ELR (cell line): ENCODE measurements at regions not wholly inside any gene's neighbourhood (a gene's known extent, or its start where the extent isn't known, plus 50 kb on each side); places are given as distances from the start of the nearest gene placed in this dataset.

Experiments
- DNase-seq: peaks from one replicate; pipeline ENCODE4 v3.0.0-alpha.2; 2015; ENCODE audit warnings: low read depth

DNA sequence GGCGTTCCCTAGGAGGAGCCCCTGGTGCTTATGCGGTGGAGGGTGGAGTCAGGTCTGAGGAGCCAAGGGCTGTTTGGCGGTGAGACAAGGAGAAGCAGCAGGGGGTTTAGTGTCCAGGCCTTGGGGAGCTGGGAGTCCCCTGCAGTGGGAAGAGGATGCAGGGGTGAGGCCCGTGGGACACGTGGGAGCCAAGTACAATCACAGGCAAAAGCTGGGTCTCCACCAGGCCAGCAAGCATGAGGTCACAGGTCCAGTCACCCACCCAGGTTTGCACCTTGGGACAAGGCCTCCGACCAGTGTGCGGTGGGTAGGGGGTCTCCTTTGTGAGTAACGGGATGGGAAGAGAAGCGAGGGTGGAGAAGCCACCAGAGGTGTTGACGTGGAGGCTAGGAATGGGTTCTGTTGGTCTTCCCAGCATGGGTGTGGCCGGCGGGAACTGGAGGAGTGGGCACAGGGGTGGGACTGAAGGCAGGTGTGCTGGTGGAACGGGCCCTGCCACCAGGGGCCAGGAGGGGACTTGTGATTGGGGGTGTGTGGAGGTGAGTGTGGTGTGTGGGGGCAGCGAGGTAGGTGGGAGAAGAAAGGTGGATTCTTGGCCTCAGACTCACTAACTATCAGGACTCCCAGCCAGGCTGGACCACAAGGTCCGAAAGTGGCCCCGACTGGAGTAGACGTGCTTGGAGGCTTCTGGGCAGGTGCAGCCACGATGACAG, 953.6 kb downstream of the TBC1D22A start:
- DNase-seq = no peak

GRCh38 chr22:47713941-47714340, 951.5 kb downstream of the TBC1D22A start:
- no peak for DNase-seq

- no peak for DNase-seq
Measured at GRCh38 chr22:47710135-47710534, 947.7 kb downstream of the TBC1D22A start.

GRCh38 chr22:47705350-47705749, 942.9 kb downstream of the TBC1D22A start:
- no peak for DNase-seq

DNA sequence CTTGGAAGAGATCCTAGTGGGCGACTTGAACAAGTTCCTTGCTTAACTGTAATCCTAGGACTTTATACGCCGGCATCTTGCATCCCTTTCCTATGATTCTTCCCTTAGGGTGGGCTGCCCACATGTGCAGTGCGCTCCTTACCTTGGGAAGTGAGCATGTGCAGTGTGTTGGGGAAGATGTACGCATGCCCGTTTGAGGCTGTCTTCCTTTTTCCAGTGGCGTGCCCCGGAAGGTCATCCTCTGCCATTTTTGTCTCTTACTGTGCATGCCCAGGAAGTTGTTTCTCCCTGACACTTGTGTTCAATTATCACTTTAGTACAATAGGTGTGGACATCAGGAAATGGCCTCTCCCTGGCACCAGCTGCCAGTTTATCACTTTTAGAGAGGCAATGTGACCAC, 936.5 kb downstream of the TBC1D22A start:
- DNase-seq = no peak

DNA sequence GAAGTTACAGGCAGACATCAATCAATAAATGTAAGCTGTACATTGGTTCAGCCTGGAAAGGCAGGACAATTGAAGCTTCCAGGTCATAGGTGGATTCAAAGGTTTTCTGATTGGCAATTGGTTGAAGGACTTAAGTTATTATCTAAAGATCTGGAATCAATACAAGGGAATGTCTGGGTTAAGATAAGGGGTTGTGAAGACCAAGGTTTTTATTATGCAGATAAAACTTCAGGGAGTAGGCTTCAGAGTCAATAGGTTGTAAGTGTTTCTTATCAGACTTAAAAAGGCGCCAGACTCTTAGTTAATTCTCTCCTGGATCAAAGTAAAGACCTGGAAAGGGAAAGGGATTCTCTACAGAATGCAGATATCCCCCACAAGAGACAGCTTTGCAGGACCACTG, 935.4 kb downstream of the TBC1D22A start:
- no peak for DNase-seq

DNA sequence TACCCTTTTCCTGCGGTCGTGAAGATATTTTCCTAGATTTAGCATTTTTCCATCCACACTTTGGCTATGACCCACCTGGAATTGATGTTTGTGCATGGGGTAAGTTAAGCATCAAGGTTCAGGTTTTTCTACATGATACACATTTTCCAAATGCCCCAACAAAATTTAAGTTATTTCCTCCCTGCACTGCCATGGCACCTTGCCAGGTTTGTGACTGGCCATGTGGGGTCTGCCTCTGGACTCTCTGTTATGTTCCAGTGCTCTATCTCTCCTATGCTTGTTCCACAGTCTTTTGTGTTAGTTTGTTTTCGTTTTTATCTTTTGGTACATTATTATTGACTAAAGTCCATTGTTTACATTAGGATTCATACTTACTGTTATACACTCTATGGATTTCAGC, 934.3 kb downstream of the TBC1D22A start:
- DNase-seq = no peak

GRCh38 chr22:47695176-47695575, 932.7 kb downstream of the TBC1D22A start:
- DNase-seq = no peak

GRCh38 chr22:47694536-47695130, 932.2 kb downstream of the TBC1D22A start:
- DNase-seq = no peak

GRCh38 chr22:47693606-47694005, 931.2 kb downstream of the TBC1D22A start:
- no peak for DNase-seq

GRCh38 chr22:47692811-47693210, 930.4 kb downstream of the TBC1D22A start:
- no peak for DNase-seq

DNA sequence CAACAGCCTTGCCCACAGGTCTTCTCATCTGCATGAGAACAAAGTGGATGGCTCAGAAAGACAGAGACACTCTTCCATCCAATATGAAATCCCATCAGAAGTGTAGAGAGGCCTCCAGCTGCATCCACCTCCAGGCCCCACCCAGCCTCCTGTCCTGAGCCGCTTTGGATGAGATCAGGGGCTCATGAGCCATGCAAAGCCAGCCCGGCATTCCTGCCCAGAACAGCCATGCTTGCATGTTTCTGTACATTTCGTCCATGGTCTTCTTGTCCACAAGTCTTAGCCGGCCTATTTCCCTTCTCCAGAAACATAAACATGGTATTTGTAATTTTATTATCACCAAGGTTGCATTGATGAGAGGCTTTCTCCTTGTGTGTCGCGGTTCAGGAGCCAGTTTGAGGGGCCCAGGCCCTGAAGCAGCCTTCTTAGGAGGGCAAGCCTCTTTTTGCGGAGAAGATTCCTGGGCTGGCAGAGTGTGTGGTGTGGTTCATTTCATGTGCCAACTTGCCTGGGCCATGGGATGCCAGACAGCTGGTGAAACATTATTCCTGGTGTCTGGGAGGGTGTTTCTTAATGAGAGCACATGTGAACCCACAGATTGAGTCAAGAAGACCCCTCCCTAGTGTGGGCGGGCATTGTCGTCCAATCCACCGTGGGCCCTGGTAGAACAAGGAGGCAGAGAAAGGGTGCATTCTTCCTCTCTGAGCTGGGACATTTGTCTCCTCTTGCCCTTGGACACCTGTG, 928.9 kb downstream of the TBC1D22A start:
- no peak for DNase-seq

GRCh38 chr22:47690586-47690985, 928.1 kb downstream of the TBC1D22A start:
- no peak for DNase-seq

DNA sequence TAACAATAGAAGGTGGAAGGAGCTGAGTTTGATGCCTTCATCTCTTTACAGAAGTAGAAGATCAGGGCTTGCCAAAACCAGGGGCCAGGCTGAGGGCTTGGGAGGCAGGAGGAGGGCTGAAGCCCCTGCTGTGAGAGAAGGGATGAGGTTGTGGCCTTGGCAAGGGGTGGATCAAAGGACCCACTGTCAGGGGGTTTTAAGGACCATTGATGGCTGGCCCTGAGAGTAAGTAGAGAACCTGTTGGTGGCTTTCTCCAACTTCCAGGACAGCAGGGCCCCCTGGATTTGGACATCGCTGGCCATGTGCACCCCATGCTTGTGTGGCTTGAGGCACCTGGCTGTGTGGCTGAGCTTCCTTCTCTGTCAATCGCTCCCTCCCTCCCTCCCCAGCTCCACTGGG, 927.7 kb downstream of the TBC1D22A start:
- no peak for DNase-seq

DNA sequence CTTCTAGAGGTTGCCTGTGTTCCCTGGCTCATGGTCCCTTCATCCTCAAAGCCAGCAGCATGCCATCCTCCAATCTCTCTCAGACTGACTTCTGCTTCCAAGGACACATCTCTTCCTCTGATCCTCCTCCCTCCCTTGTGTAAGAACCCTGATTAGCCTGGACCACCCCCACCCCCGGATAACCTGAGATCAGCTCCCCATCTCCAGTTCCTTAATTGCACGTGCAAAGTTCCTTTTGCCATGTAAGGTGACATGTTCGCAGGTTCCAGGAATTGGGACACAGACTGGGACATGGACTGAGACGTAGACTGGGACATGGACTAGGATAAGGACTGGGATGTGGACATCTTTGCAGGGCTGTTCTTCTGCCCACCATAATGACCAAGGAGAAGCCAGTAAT, 925.3 kb downstream of the TBC1D22A start:
- DNase-seq = no peak

DNA sequence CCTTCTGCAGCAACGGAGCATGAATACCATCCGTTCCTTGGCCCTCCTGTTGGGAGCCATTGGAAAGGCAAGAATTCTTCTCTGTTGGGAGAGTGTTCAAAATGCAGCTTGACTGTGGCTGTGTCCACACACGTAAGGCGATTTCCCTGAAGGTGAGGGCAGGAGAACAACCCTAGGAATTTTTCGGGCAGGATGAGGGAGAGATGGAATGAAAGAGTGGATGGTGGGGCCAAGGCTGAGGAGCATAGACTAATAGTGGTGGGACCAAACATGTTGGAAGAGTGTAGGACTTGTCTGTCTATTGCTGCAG, 924.9 kb downstream of the TBC1D22A start:
- no peak for DNase-seq

- no peak for DNase-seq
Measured at GRCh38 chr22:47686594-47687345, 924.3 kb downstream of the TBC1D22A start.

DNA sequence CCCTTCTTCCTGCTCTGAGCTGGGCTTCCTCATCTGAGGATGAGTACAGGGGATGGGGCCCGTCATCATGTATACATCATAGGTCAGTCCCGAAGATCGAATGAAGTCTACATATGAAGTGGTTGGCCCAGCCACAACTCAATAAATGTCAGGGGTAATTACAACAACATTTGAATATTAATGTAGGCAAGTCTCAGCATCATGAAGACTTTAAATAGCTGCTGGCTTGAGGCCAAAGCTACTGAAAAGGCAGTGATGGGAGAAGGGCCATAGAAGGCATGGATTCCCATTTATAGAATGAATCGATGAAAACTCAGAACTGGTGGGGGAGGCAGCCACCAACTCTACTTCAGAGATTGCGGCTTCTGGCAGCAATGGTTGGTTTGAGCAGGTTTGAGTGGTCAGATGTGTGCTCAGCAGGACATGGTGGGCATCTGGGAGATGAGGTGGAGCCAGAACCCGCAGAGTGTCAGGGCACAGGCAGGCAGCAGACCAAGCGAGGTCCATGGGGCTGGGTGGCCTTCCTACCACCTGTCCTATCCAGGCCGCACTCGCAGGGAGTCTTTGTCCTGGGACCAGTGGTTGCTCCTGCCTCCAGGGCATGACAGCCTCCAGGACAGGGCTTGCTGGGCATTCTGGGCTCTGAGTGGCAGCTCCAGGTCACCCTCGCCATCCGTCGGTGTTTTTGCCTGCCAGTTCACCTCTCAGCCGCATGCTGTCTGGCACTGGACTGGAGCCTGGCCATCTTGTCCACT, 919.1 kb downstream of the TBC1D22A start:
- no peak for DNase-seq

GRCh38 chr22:47678636-47679287, 916.3 kb downstream of the TBC1D22A start:
- DNase-seq = no peak

- DNase-seq = no peak
Measured at GRCh38 chr22:47678048-47678447, 915.6 kb downstream of the TBC1D22A start.

DNA sequence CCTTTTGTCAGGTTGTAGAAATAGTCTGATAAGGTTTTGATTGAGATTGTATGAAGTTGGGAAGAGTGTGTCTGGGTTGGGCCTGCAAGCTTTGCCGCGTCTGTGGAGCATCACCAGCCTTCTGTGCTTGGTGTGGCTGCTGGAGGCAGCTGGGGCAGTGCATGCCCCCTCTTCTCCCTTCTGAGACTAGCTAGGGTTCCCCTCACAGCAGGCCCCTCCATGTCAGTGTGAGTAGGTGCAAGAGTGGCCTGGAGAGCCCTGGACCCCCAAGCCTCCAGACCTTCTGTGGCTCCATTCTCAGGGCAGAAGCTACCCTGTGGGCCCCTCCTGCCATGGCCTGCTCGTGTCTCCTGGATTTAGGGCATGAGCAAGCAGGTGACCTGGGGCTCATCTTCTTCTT, 914.2 kb downstream of the TBC1D22A start:
- no peak for DNase-seq

DNA sequence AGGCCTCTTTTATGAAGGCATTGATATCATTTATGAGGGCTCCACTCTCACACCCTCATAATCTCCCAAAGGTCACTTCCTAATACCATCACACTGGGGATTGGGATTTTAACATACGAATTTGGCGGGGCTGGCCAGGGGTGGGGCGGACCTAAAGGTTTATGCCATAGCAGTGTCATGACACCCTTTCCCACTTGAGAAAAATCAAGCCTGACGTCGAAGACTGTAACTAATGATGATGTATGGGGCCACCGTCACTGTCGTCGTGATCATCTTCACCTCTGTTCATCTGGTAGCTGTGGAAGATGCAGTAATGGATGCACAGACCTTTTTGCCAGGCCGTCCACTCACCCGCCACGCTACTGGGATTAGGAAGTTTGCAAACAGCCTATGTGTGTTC, 912.1 kb downstream of the TBC1D22A start:
- DNase-seq = no peak
